PC-3 (cell line): ENCODE measurements at regions not wholly inside any gene's neighbourhood (a gene's known extent, or its start where the extent isn't known, plus 50 kb on each side); places are given as distances from the start of the nearest gene placed in this dataset.

ENCODE experiments used
- CTCF ChIP-seq: fragments of 300-600 bp; sonication (generic); conservative IDR thresholded peaks from 2 replicates; pipeline ENCODE4 v1.5.1; 2017; ENCODE audit warnings: antibody characterized with exemption, low read depth, mild to moderate bottlenecking, low read length
- EZH2 ChIP-seq: fragments of 300-600 bp; sonication (generic); IDR thresholded peaks from one replicate; pipeline ENCODE4 v1.6.1; 2017; ENCODE audit warnings: antibody characterized with exemption, mild to moderate bottlenecking, low read length; ENCODE audit not compliant: unreplicated experiment

GRCh38 chr14:58816416-58817115 is 178.8 kb downstream of the DACT1 start:
- no peak for TF ChIP-seq CTCF
- TF ChIP-seq EZH2: no peak
